DND-41 (cell line): ENCODE measurements at regions not wholly inside any gene's neighbourhood (a gene's known extent, or its start where the extent isn't known, plus 50 kb on each side); places are given as distances from the start of the nearest gene placed in this dataset.
A peak's percentile ranks its signal among the peaks of the same experiment; 100 is the strongest.

Experiments used
- ATAC-seq: fragments of 200-7000 bp; cut with Tn5 transposase; 3 replicates; pipeline ENCODE4 v1.9.1; 2021; ENCODE audit warnings: low read depth; ENCODE audit not compliant: insufficient read depth
- DNase-seq: peaks from one replicate; pipeline ENCODE4 v3.0.0-alpha.2; 2020
- H2AFZ ChIP-seq: 2 replicates; pipeline ENCODE4 v1.6.0; 2012; ENCODE audit warnings: low read depth, low read length
- H3K27ac ChIP-seq: 2 replicates; pipeline ENCODE4 v1.5.1; 2012; ENCODE audit warnings: low read length, inconsistent platforms
- H3K27me3 ChIP-seq: fragments of 200-600 bp; sonication (generic); 2 replicates; pipeline ENCODE4 v1.6.0; 2012; ENCODE audit warnings: low read length, mild to moderate bottlenecking, inconsistent platforms; ENCODE audit not compliant: insufficient read depth, poor library complexity
- H3K36me3 ChIP-seq: 2 replicates; pipeline ENCODE4 v1.5.1; 2012; ENCODE audit warnings: low read length, inconsistent platforms; ENCODE audit not compliant: insufficient read depth
- H3K4me1 ChIP-seq: 2 replicates; pipeline ENCODE4 v1.5.1; 2012; ENCODE audit warnings: mild to moderate bottlenecking, low read length; ENCODE audit not compliant: insufficient read depth
- H3K4me2 ChIP-seq: 2 replicates; pipeline ENCODE4 v1.6.0; 2012; ENCODE audit warnings: mild to moderate bottlenecking, moderate library complexity, low read length, inconsistent platforms; ENCODE audit not compliant: insufficient read depth
- H3K4me3 ChIP-seq, 2 experiments: fragments of 200-600 bp in 1 of 2; shearing (Covaris generic) in 1 of 2; 2 replicates each; pipeline ENCODE4 v1.5.1; 2012 to 2016; ENCODE audit warnings: inconsistent platforms in 2 of 2, low read length in 2 of 2, mild to moderate bottlenecking in 2 of 2, low read depth in 1 of 2, moderate library complexity in 1 of 2
- H3K79me2 ChIP-seq: 2 replicates; pipeline ENCODE4 v1.6.0; 2012; ENCODE audit warnings: low read length, inconsistent platforms; ENCODE audit not compliant: insufficient read depth
- H3K9ac ChIP-seq: 2 replicates; pipeline ENCODE4 v1.6.0; 2012; ENCODE audit warnings: low read depth, mild to moderate bottlenecking, inconsistent platforms, low read length, moderate library complexity
- H3K9me3 ChIP-seq: 2 replicates; pipeline ENCODE4 v1.5.1; 2012; ENCODE audit warnings: low read length, moderate library complexity, mild to moderate bottlenecking, inconsistent platforms; ENCODE audit not compliant: insufficient read depth, severe bottlenecking
- H4K20me1 ChIP-seq: 2 replicates; pipeline ENCODE4 v1.6.0; 2012; ENCODE audit warnings: low read length; ENCODE audit not compliant: insufficient read depth
- CTCF ChIP-seq: IDR thresholded peaks from 2 replicates; pipeline ENCODE4 v1.5.1; 2012; ENCODE audit warnings: borderline replicate concordance, low read length, moderate library complexity, mild to moderate bottlenecking; ENCODE audit not compliant: poor library complexity, severe bottlenecking; ENCODE audit errors: extremely low read depth
- EZH2 ChIP-seq: IDR thresholded peaks from 3 replicates; pipeline ENCODE4 v1.6.1; 2012; ENCODE audit warnings: borderline replicate concordance, low read depth, mild to moderate bottlenecking, moderate library complexity, low read length, inconsistent platforms; ENCODE audit not compliant: severe bottlenecking

- Histone ChIP-seq H3K9ac (no peak overlapping the region), H3K36me3 (no peaks in the 10 kb centered on the region), H3K79me2 (no peaks in the 10 kb centered on the region), H3K27ac (no peak overlapping the region), H2AFZ (0 out of 2 replicates have a peak overlapping the region, but pooled peaks have one; percentile 27), H3K4me1 (no peaks in the 10 kb centered on the region), H3K4me2 (no peak overlapping the region), H3K4me3 (no peak overlapping the region), H4K20me1 (no peaks in the 10 kb centered on the region), H3K9me3 (peaks cover 6% of the 10 kb centered on the region), H3K27me3 (no peaks in the 10 kb centered on the region)
- no peak for ATAC-seq
- TF ChIP-seq CTCF (no peak), EZH2 (no peak)
- no peak for DNase-seq
These were observed 87.4 kb upstream of the CD180 start for GRCh38 chr5:67283988-67284487.

GRCh38 chr5:67283275-67283987, 86.8 kb upstream of the CD180 start:
- ATAC-seq (no peak), DNase-seq (no peak)
- Histone ChIP-seq H3K4me3 (no peak overlapping the region), H3K27ac (no peak overlapping the region), H3K4me2 (no peak overlapping the region), H3K79me2 (no peaks in the 10 kb centered on the region), H3K36me3 (no peaks in the 10 kb centered on the region; the same call in 1 of the 2 replicates), H2AFZ (no peak overlapping the region), H3K27me3 (no peaks in the 10 kb centered on the region), H3K4me1 (no peaks in the 10 kb centered on the region), H4K20me1 (no peaks in the 10 kb centered on the region), H3K9me3 (peaks cover 13% of the 10 kb centered on the region), H3K9ac (no peak overlapping the region)
- TF ChIP-seq EZH2 (no peak), CTCF (no peak)

- H3K9ac ChIP-seq: no peak overlapping the region
- H2AFZ ChIP-seq: no peak overlapping the region
- H3K79me2 ChIP-seq: no peaks in the 10 kb centered on the region
- no peaks in the 10 kb centered on the region for H4K20me1 ChIP-seq
- H3K9me3 ChIP-seq: peaks cover 26% of the 10 kb centered on the region
- TF ChIP-seq CTCF: no peak
- TF ChIP-seq EZH2: no peak
- no peak overlapping the region for H3K4me3 ChIP-seq
- no peak for DNase-seq
- ATAC-seq: no peak
- no peak overlapping the region for H3K27ac ChIP-seq
- H3K4me1 ChIP-seq: no peaks in the 10 kb centered on the region
- no peak overlapping the region for H3K4me2 ChIP-seq
- H3K27me3 ChIP-seq: no peaks in the 10 kb centered on the region
- no peaks in the 10 kb centered on the region; the same call in 1 of the 2 replicates for H3K36me3 ChIP-seq
These were observed 85.3 kb upstream of the CD180 start for GRCh38 chr5:67281874-67282273.
